Fibroblast of lung (primary cell): ENCODE measurements at regions not wholly inside any gene's neighbourhood (a gene's known extent, or its start where the extent isn't known, plus 50 kb on each side); places are given as distances from the start of the nearest gene placed in this dataset.

ENCODE experiments used
- DNase-seq, 2 donors: peaks; one replicate each; pipeline versions ENCODE4 v3.0.0 to v3.0.0-alpha.2; 2010; ENCODE audit warnings: low read depth in 2 of 2
- H2AFZ ChIP-seq: 2 replicates; pipeline ENCODE4 v1.5.1; 2012; ENCODE audit warnings: low read length, control low read depth, inconsistent platforms
- H3K27ac ChIP-seq: 2 replicates; pipeline ENCODE4 v1.5.1; 2011; ENCODE audit warnings: low read length, control low read depth; ENCODE audit not compliant: insufficient read depth
- H3K27me3 ChIP-seq: 2 replicates; pipeline ENCODE4 v1.5.1; 2011; ENCODE audit warnings: mild to moderate bottlenecking, low read length; ENCODE audit not compliant: control insufficient read depth, insufficient read depth
- H3K36me3 ChIP-seq: 2 replicates; pipeline ENCODE4 v1.5.1; 2011; ENCODE audit warnings: low read length; ENCODE audit not compliant: control insufficient read depth, insufficient read depth
- H3K4me1 ChIP-seq: 2 replicates; pipeline ENCODE4 v1.5.1; 2011; ENCODE audit warnings: low read length; ENCODE audit not compliant: control insufficient read depth, insufficient read depth; ENCODE audit errors: extremely low read depth
- H3K4me2 ChIP-seq: 2 replicates; pipeline ENCODE4 v1.5.1; 2011; ENCODE audit warnings: low read length, control low read depth; ENCODE audit not compliant: insufficient read depth; ENCODE audit errors: extremely low read depth
- H3K4me3 ChIP-seq, 4 experiments: fragments of 200-600 bp in 1 of 4; sonication (generic) in 1 of 4; replicated peaks in 1 of 4; 2 replicates each; pipeline ENCODE4 v1.5.1; 2011 to 2016; ENCODE audit warnings: low read length in 4 of 4, low read depth in 3 of 4, mild to moderate bottlenecking in 3 of 4, control low read depth in 2 of 4, inconsistent platforms in 1 of 4, mixed read lengths in 1 of 4; ENCODE audit not compliant: insufficient read depth in 1 of 4; ENCODE audit errors: control extremely low read depth in 1 of 4
- H3K79me2 ChIP-seq: 2 replicates; pipeline ENCODE4 v1.5.1; 2012; ENCODE audit warnings: mild to moderate bottlenecking, low read length, inconsistent platforms; ENCODE audit not compliant: control insufficient read depth, insufficient read depth
- H3K9ac ChIP-seq: 2 replicates; pipeline ENCODE4 v1.5.1; 2011; ENCODE audit warnings: mild to moderate bottlenecking, low read length, control low read depth; ENCODE audit not compliant: insufficient read depth
- H3K9me3 ChIP-seq: 2 replicates; pipeline ENCODE4 v1.5.1; 2012; ENCODE audit warnings: low read depth, low read length; ENCODE audit not compliant: control insufficient read depth, insufficient read depth
- H4K20me1 ChIP-seq: 2 replicates; pipeline ENCODE4 v1.5.1; 2011; ENCODE audit warnings: low read length; ENCODE audit not compliant: control insufficient read depth, insufficient read depth; ENCODE audit errors: extremely low read depth
- CTCF ChIP-seq, 2 donors: IDR thresholded peaks in 1 of 2; conservative IDR thresholded peaks in 1 of 2; 1 replicate in 1 of 2; 2 replicates in 1 of 2; pipeline ENCODE4 v1.5.1; 2011 to 2012; ENCODE audit warnings: low read length in 2 of 2, control low read depth in 1 of 2, inconsistent platforms in 1 of 2, low read depth in 1 of 2, mild to moderate bottlenecking in 1 of 2
- EZH2 ChIP-seq: IDR thresholded peaks from 2 replicates; pipeline ENCODE4 v1.5.1; 2012; ENCODE audit warnings: low read length, control low read depth, mild to moderate bottlenecking; ENCODE audit errors: missing control alignments

GRCh38 chr4:89640620-89641366 lies 196.2 kb downstream of the SNCA start:
- Histone ChIP-seq H3K27me3 (no peaks in the 10 kb centered on the region), H3K27ac (no peak overlapping the region), H3K4me2 (peak overlapping the region; percentile 17), H3K4me3 (peak overlapping the region in 2 of 4 experiments; percentile 12 to 29), H3K36me3 (no peaks in the 10 kb centered on the region), H3K9ac (no peak overlapping the region), H3K9me3 (no peaks in the 10 kb centered on the region), H3K4me1 (no peaks in the 10 kb centered on the region), H2AFZ (peak overlapping the region; percentile 57), H3K79me2 (no peaks in the 10 kb centered on the region), H4K20me1 (no peaks in the 10 kb centered on the region)
- DNase-seq, result peak; percentile 61 to 63
- TF ChIP-seq EZH2 (no peak), CTCF (conservative IDR thresholded peaks at IDR 0.05 in 1 of 2, IDR thresholded peaks at IDR 0.05 in 1 of 2; ENCODE audit: low read depth in 1 of 2, low read length in 2 of 2) (peak; percentile 61 to 78)

- no peak overlapping the region for H2AFZ ChIP-seq
- TF ChIP-seq EZH2, result no peak
- TF ChIP-seq CTCF (conservative IDR thresholded peaks at IDR 0.05 in 1 of 2, IDR thresholded peaks at IDR 0.05 in 1 of 2; ENCODE audit: low read depth in 1 of 2, low read length in 2 of 2), result no peak
- no peak overlapping the region for H3K4me2 ChIP-seq
- no peak for DNase-seq
- no peaks in the 10 kb centered on the region for H3K9me3 ChIP-seq
- no peaks in the 10 kb centered on the region for H4K20me1 ChIP-seq
- no peak overlapping the region for H3K4me3 ChIP-seq
- no peaks in the 10 kb centered on the region for H3K4me1 ChIP-seq
- no peak overlapping the region for H3K27ac ChIP-seq
- H3K79me2 ChIP-seq, result no peaks in the 10 kb centered on the region
- H3K36me3 ChIP-seq, result no peaks in the 10 kb centered on the region
- H3K27me3 ChIP-seq, result no peaks in the 10 kb centered on the region
- no peak overlapping the region for H3K9ac ChIP-seq
Measured at GRCh38 chr4:89639395-89639794, 197.6 kb downstream of the SNCA start.

- H4K20me1 ChIP-seq, result no peaks in the 10 kb centered on the region
- H3K4me3 ChIP-seq, result no peak overlapping the region
- TF ChIP-seq CTCF (conservative IDR thresholded peaks at IDR 0.05 in 1 of 2, IDR thresholded peaks at IDR 0.05 in 1 of 2; ENCODE audit: low read depth in 1 of 2, low read length in 2 of 2), result no peak
- no peak for TF ChIP-seq EZH2
- H3K79me2 ChIP-seq, result no peaks in the 10 kb centered on the region
- no peaks in the 10 kb centered on the region for H3K27me3 ChIP-seq
- H3K36me3 ChIP-seq, result no peaks in the 10 kb centered on the region
- no peaks in the 10 kb centered on the region for H3K9me3 ChIP-seq
- no peaks in the 10 kb centered on the region for H3K4me1 ChIP-seq
- DNase-seq, result no peak
- H2AFZ ChIP-seq, result no peak overlapping the region
- H3K4me2 ChIP-seq, result no peak overlapping the region
- H3K9ac ChIP-seq, result no peak overlapping the region
- no peak overlapping the region for H3K27ac ChIP-seq
Measured at GRCh38 chr4:89625599-89626293, 211.2 kb downstream of the SNCA start.
